Adrenal gland (tissue), 5 donors: ENCODE measurements at regions not wholly inside any gene's neighbourhood (a gene's known extent, or its start where the extent isn't known, plus 50 kb on each side); places are given as distances from the start of the nearest gene placed in this dataset.

Experiments used
- POLR2A ChIP-seq, 2 donors: fragments of 450-650 bp; IDR thresholded peaks; one replicate each; pipeline ENCODE4 v1.6.1; 2017; ENCODE audit warnings: antibody characterized with exemption in 2 of 2, mild to moderate bottlenecking in 2 of 2, moderate library complexity in 1 of 2
- TF ChIP-seq, protein P1 (sequence below), 6 experiments: fragments of 450-650 bp in 4 of 6; fragments of 200-600 bp in 2 of 6; sonication (generic) in 1 of 6; IDR thresholded peaks; 1 replicate in 5 of 6; 2 replicates in 1 of 6; pipeline versions ENCODE4 v1.5.1 to v1.8.0; 2016 to 2021; ENCODE audit warnings: antibody characterized with exemption in 6 of 6, mild to moderate bottlenecking in 2 of 6, moderate library complexity in 1 of 6
- donor health status: DM: no; HTN: no; CAD: no.

DNA sequence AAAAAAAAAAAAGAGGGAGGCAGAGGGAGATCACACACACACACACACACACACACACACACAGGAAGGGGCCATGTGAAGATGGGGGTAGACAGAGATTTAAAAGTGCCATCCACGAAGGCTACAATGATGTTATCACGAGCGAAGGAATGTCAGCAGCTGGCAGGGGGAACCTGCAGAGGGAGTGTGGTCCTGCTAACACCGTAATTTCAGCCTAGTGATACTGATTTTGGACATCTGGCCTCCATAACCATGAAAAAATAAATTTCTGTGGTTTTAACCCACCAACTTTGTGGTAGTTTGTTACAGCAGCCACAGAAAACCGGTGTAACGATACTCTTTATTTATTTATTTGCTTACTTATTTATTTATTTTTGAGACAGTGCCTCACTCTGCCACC lies 76.0 kb downstream of the TMCO5A start:
- TF ChIP-seq, protein P1, sequence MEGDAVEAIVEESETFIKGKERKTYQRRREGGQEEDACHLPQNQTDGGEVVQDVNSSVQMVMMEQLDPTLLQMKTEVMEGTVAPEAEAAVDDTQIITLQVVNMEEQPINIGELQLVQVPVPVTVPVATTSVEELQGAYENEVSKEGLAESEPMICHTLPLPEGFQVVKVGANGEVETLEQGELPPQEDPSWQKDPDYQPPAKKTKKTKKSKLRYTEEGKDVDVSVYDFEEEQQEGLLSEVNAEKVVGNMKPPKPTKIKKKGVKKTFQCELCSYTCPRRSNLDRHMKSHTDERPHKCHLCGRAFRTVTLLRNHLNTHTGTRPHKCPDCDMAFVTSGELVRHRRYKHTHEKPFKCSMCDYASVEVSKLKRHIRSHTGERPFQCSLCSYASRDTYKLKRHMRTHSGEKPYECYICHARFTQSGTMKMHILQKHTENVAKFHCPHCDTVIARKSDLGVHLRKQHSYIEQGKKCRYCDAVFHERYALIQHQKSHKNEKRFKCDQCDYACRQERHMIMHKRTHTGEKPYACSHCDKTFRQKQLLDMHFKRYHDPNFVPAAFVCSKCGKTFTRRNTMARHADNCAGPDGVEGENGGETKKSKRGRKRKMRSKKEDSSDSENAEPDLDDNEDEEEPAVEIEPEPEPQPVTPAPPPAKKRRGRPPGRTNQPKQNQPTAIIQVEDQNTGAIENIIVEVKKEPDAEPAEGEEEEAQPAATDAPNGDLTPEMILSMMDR (IDR thresholded peaks at IDR 0.05) = no peak
- no peak for TF ChIP-seq POLR2A (IDR thresholded peaks at IDR 0.05)
